Suppressor macrophage treated with lipopolysaccharide for 4 hours (primary cell): ENCODE measurements at regions not wholly inside any gene's neighbourhood (a gene's known extent, or its start where the extent isn't known, plus 50 kb on each side); places are given as distances from the start of the nearest gene placed in this dataset.
"Not testable (repeated sequence)": the region's sequence is repeated elsewhere in the genome, so short reads cannot be mapped to it uniquely, and the experiment has no call there.

Source experiments
- DNase-seq: peaks from one replicate; pipeline ENCODE4 v3.0.0-alpha.2; 2020

- no peak for DNase-seq
Measured at GRCh38 chr3:152583963-152584362, 251.0 kb upstream of the P2RY1 start.

GRCh38 chr3:152586974-152587373 lies 248.0 kb upstream of the P2RY1 start:
- no peak for DNase-seq

GRCh38 chr3:152587861-152588260 lies 247.1 kb upstream of the P2RY1 start:
- DNase-seq: no peak

GRCh38 chr3:152589644-152590043 lies 245.3 kb upstream of the P2RY1 start:
- DNase-seq: peak; percentile 37

- no peak for DNase-seq
Measured at GRCh38 chr3:152591515-152591914, 243.4 kb upstream of the P2RY1 start.

GRCh38 chr3:152593242-152593641 lies 241.7 kb upstream of the P2RY1 start:
- DNase-seq: no peak

GRCh38 chr3:152595975-152596821 lies 238.7 kb upstream of the P2RY1 start:
- DNase-seq: peak; percentile 67

- DNase-seq: not testable (repeated sequence)
Measured at GRCh38 chr3:152596832-152597231, 238.1 kb upstream of the P2RY1 start.

GRCh38 chr3:152606146-152606545 lies 228.8 kb upstream of the P2RY1 start:
- DNase-seq: no peak

GRCh38 chr3:152607179-152607578 lies 227.8 kb upstream of the P2RY1 start:
- no peak for DNase-seq

GRCh38 chr3:152608696-152609594 lies 226.0 kb upstream of the P2RY1 start:
- no peak for DNase-seq

GRCh38 chr3:152609891-152610290 lies 225.0 kb upstream of the P2RY1 start:
- DNase-seq: no peak

GRCh38 chr3:152610622-152611021 lies 224.3 kb upstream of the P2RY1 start:
- DNase-seq: no peak

GRCh38 chr3:152611905-152612304 lies 223.0 kb upstream of the P2RY1 start:
- no peak for DNase-seq

- DNase-seq: no peak
Measured at GRCh38 chr3:152613851-152614250, 221.1 kb upstream of the P2RY1 start.

- DNase-seq: no peak
Measured at GRCh38 chr3:152615681-152616080, 219.2 kb upstream of the P2RY1 start.

GRCh38 chr3:152617609-152618008 lies 217.3 kb upstream of the P2RY1 start:
- DNase-seq: no peak

GRCh38 chr3:152618529-152618928 lies 216.4 kb upstream of the P2RY1 start:
- no peak for DNase-seq

- no peak for DNase-seq
Measured at GRCh38 chr3:152619691-152620090, 215.2 kb upstream of the P2RY1 start.

- no peak for DNase-seq
Measured at GRCh38 chr3:152620395-152620794, 214.5 kb upstream of the P2RY1 start.

GRCh38 chr3:152621006-152621868 lies 213.7 kb upstream of the P2RY1 start:
- no peak for DNase-seq

- no peak for DNase-seq
Measured at GRCh38 chr3:152621967-152622810, 212.7 kb upstream of the P2RY1 start.
